22Rv1 (cell line): ENCODE measurements at regions not wholly inside any gene's neighbourhood (a gene's known extent, or its start where the extent isn't known, plus 50 kb on each side); places are given as distances from the start of the nearest gene placed in this dataset.

Source experiments
- H3K27ac ChIP-seq: fragments of 450-650 bp; 2 replicates; pipeline ENCODE4 v1.5.1; 2017
- ZFX ChIP-seq: fragments of 450-650 bp; IDR thresholded peaks from 2 replicates; pipeline ENCODE4 v1.6.1; 2017; ENCODE audit warnings: antibody characterized with exemption, borderline replicate concordance
- TF ChIP-seq, protein P1 (sequence below): fragments of 450-650 bp; IDR thresholded peaks from 2 replicates; pipeline ENCODE4 v1.5.1; 2017; ENCODE audit warnings: mild to moderate bottlenecking

DNA sequence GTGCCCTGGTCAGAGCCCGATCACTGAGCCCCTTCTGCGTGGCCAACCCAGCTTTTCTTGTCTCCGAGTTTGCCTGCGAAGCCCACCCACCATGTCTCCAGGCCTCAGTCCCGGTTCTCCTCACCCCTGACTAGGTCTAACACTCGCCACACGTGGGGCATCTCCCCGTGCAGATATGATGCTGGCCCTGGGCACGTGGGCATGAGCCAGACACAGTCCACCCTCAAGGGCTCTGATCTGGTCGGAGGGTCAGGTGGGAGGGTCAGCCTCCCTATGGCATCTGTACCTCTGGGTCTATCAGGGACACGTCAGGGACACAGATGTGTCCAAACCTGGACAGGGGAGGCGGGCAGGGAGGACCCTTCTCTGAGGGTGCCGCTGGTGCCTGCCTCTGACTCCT, 95.4 kb downstream of the RHOB start:
- TF ChIP-seq, protein P1, sequence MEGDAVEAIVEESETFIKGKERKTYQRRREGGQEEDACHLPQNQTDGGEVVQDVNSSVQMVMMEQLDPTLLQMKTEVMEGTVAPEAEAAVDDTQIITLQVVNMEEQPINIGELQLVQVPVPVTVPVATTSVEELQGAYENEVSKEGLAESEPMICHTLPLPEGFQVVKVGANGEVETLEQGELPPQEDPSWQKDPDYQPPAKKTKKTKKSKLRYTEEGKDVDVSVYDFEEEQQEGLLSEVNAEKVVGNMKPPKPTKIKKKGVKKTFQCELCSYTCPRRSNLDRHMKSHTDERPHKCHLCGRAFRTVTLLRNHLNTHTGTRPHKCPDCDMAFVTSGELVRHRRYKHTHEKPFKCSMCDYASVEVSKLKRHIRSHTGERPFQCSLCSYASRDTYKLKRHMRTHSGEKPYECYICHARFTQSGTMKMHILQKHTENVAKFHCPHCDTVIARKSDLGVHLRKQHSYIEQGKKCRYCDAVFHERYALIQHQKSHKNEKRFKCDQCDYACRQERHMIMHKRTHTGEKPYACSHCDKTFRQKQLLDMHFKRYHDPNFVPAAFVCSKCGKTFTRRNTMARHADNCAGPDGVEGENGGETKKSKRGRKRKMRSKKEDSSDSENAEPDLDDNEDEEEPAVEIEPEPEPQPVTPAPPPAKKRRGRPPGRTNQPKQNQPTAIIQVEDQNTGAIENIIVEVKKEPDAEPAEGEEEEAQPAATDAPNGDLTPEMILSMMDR = no peak
- TF ChIP-seq ZFX = no peak
- H3K27ac ChIP-seq = no peak overlapping the region

- no peak for TF ChIP-seq ZFX
- TF ChIP-seq, protein P1 = no peak
- no peak overlapping the region for H3K27ac ChIP-seq
Observed at GRCh38 chr2:20542746-20543468, 96.0 kb downstream of the RHOB start.

- no peak overlapping the region for H3K27ac ChIP-seq
Observed at GRCh38 chr2:20543469-20544152, 96.7 kb downstream of the RHOB start.

GRCh38 chr2:20544153-20544747, 97.4 kb downstream of the RHOB start:
- H3K27ac ChIP-seq = no peak overlapping the region
- TF ChIP-seq, protein P1 = no peak
- TF ChIP-seq ZFX = no peak

More at GRCh38 chr2:20543469-20544152, 96.7 kb downstream of the RHOB start:
- no peak for TF ChIP-seq ZFX
- TF ChIP-seq, protein P1 = no peak

GRCh38 chr2:20549144-20549543, 101.8 kb downstream of the HS1BP3 start:
- H3K27ac ChIP-seq = no peak overlapping the region

DNA sequence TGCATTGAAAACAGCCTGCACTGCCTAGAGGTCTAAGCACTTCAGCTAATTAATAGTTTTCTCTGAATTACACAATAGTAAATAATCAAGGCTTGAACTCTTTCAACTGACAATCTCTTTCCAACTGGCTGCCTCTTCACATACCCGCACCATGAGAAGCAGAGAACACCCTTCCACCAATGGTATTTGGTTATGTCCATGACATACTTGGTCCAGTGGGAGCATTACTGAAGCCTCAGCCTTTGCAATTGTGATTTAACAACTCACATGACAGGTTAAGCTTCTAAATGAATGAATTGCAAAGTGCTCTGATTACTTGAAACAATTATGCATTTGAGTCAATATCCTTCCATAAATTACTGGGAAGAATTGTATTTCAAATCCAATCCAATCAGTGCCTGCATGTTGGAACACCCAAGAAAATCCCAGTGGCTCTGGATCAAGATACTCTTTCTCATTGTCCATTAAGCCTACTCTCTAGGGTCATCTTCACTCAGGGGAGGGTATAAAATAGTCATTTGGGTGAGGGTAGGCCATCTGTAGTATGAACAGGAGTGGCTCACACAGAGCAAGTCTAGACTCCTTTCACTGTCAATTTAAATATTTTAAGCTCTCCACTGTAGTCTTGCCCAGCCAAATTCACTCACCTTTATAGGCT, 101.1 kb downstream of the HS1BP3 start:
- TF ChIP-seq, protein P1 = no peak
- TF ChIP-seq ZFX = no peak
- no peak overlapping the region for H3K27ac ChIP-seq

More at GRCh38 chr2:20549144-20549543, 101.8 kb downstream of the HS1BP3 start:
- no peak for TF ChIP-seq ZFX
- TF ChIP-seq, protein P1 = no peak
